B cell (primary cell): ENCODE measurements at regions not wholly inside any gene's neighbourhood (a gene's known extent, or its start where the extent isn't known, plus 50 kb on each side); places are given as distances from the start of the nearest gene placed in this dataset.

Experiments used
- ATAC-seq: fragments of 200-7000 bp; cut with Tn5 transposase; one replicate; pipeline ENCODE4 v1.10.0; 2021; ENCODE audit warnings: low read depth, mild to moderate bottlenecking, moderate number of reproducible peaks, moderate library complexity
- CTCF ChIA-PET: fragments of 350-600 bp; sonication (Branson Sonifier 250); formaldehyde crosslinking; loops from one replicate; lab custom pipeline; 2021; ENCODE audit warnings: antibody characterized with exemption, inconsistent platforms; lab: Charles Lee
- POLR2A ChIA-PET: fragments of 350-600 bp; sonication (Branson Sonifier 250); formaldehyde crosslinking; loops from one replicate; lab custom pipeline; 2021; ENCODE audit warnings: antibody characterized with exemption; lab: Charles Lee
- DNase-seq: peaks from one replicate; pipeline ENCODE4 v3.0.0; 2013
- H2AFZ ChIP-seq: 2 replicates; pipeline ENCODE4 v1.6.1; 2012; ENCODE audit warnings: mild to moderate bottlenecking, low read depth, low read length; ENCODE audit not compliant: insufficient read depth, poor library complexity, severe bottlenecking
- H3K27ac ChIP-seq, 2 donors: 1 replicate in 1 of 2; 2 replicates in 1 of 2; pipeline ENCODE4 v1.5.1; 2012 to 2013; ENCODE audit warnings: low read length in 2 of 2, mild to moderate bottlenecking in 2 of 2, moderate library complexity in 1 of 2
- H3K27me3 ChIP-seq, 4 experiments: fragments of 200-600 bp in 1 of 4; sonication (generic) in 1 of 4; replicated peaks in 1 of 4; 1 replicate in 2 of 4; 2 replicates in 2 of 4; pipeline versions ENCODE4 v1.6.1 to v1.7.0; 2013 to 2016; ENCODE audit warnings: low read length in 3 of 4, mild to moderate bottlenecking in 2 of 4, mixed read lengths in 1 of 4, moderate library complexity in 1 of 4; ENCODE audit not compliant: insufficient read depth in 4 of 4, control insufficient read depth in 3 of 4; ENCODE audit errors: control extremely low read depth in 1 of 4
- H3K36me3 ChIP-seq, 2 experiments: replicated peaks in 1 of 2; 1 replicate in 1 of 2; 2 replicates in 1 of 2; pipeline versions ENCODE4 v1.6.1 to v1.7.1; 2013; ENCODE audit warnings: low read length in 1 of 2; ENCODE audit not compliant: insufficient read depth in 2 of 2, control insufficient read depth in 1 of 2; ENCODE audit errors: control extremely low read depth in 1 of 2, extremely low read depth in 1 of 2
- H3K4me1 ChIP-seq, 2 donors: fragments of 200-600 bp in 1 of 2; sonication (generic) in 1 of 2; 1 replicate in 1 of 2; 2 replicates in 1 of 2; pipeline versions ENCODE4 v1.5.1 to v1.6.1; 2013 to 2017; ENCODE audit warnings: low read length in 2 of 2; ENCODE audit not compliant: control insufficient read depth in 2 of 2, insufficient read depth in 2 of 2
- H3K4me2 ChIP-seq: replicated peaks from 2 replicates; pipeline ENCODE3; 2012; ENCODE audit warnings: mild to moderate bottlenecking, low read depth, low read length; ENCODE audit not compliant: poor library complexity, severe bottlenecking
- H3K4me3 ChIP-seq, 5 experiments: fragments of 200-600 bp in 1 of 5; sonication (generic) in 1 of 5; 1 replicate in 3 of 5; 2 replicates in 2 of 5; pipeline versions ENCODE4 v1.5.1 to v1.7.0; 2011 to 2016; ENCODE audit warnings: low read length in 4 of 5, mild to moderate bottlenecking in 4 of 5, low read depth in 2 of 5, control low read depth in 1 of 5, moderate library complexity in 1 of 5; ENCODE audit not compliant: insufficient read depth in 1 of 5; ENCODE audit errors: control extremely low read depth in 1 of 5, extremely low read depth in 1 of 5
- H3K79me2 ChIP-seq: fragments of 200-600 bp; sonication (generic); one replicate; pipeline ENCODE4 v1.6.0; 2016; ENCODE audit warnings: low read length; ENCODE audit not compliant: control insufficient read depth, insufficient read depth
- H3K9ac ChIP-seq: fragments of 200-600 bp; sonication (generic); 2 replicates; pipeline ENCODE4 v1.6.1; 2017; ENCODE audit warnings: mild to moderate bottlenecking, low read length, moderate library complexity
- H3K9me3 ChIP-seq, 3 donors: one replicate each; pipeline versions ENCODE4 v1.6.1 to v1.7.1; 2013; ENCODE audit warnings: low read length in 2 of 3; ENCODE audit not compliant: control insufficient read depth in 2 of 3, insufficient read depth in 1 of 3; ENCODE audit errors: control extremely low read depth in 1 of 3
- H4K20me1 ChIP-seq: 2 replicates; pipeline ENCODE4 v1.6.0; 2012; ENCODE audit warnings: mild to moderate bottlenecking, low read length; ENCODE audit not compliant: insufficient read depth, control insufficient read depth, poor library complexity, severe bottlenecking
- H3K27ac Mint-ChIP-seq: one replicate; pipeline ENCODE4 v1.8.0; 2021; ENCODE audit warnings: mixed read lengths
- H3K27me3 Mint-ChIP-seq: one replicate; pipeline ENCODE4 v1.8.0; 2021; ENCODE audit warnings: mixed read lengths
- H3K4me1 Mint-ChIP-seq: one replicate; pipeline ENCODE4 v1.8.0; 2021; ENCODE audit warnings: mixed read lengths
- H3K4me3 Mint-ChIP-seq: one replicate; pipeline ENCODE4 v1.8.0; 2021; ENCODE audit warnings: mixed read lengths
- H3K9me3 Mint-ChIP-seq: one replicate; pipeline ENCODE4 v1.8.0; 2022; ENCODE audit warnings: mixed read lengths; ENCODE audit not compliant: insufficient read depth
- EZH2 ChIP-seq: IDR thresholded peaks from 2 replicates; pipeline ENCODE4 v1.6.1; 2012; ENCODE audit warnings: borderline replicate concordance, low read depth, mild to moderate bottlenecking, moderate library complexity, low read length; ENCODE audit not compliant: insufficient read depth, poor library complexity, severe bottlenecking
- WGBS: methylation state at CpG from one replicate; pipeline ENCODE4 v1.1.5; 2013; ENCODE audit warnings: missing lambda C conversion rate; ENCODE audit not compliant: insufficient coverage; 5-methylcytosine and 5-hydroxymethylcytosine counted together
- intact Hi-C: fragments of 100-400 bp; cut with micrococcal nuclease; formaldehyde crosslinking; loops from one replicate; pipeline ENCODE4 v1.10.0; 2022
- TF ChIP-seq, protein P1 (sequence below): fragments of 200-600 bp; IDR thresholded peaks from one replicate; pipeline ENCODE4 v1.8.0; 2022; ENCODE audit warnings: antibody characterized with exemption, mild to moderate bottlenecking

DNA sequence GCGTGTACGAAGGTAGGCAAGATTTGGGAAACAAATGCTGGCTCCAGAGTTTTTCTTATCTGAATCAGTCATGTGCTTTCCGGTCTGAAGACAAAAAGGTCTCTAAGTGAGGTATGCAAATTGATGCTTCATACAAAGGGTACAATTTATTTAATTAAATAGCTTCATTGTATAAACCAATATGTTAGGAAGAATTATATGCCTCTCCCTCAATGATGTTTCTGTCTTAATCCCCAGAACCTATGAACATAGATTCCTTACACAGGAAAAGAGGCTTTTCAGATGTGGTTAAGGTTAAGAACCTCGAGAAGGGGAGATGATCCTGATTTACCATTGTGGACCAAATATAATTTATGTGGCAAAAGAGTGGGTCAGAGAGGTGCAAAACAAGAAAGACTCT, 543.5 kb upstream of the PCDH10 start:
- Mint-ChIP-seq H3K27ac (no peak overlapping the region), H3K27me3 (no peaks in the 10 kb centered on the region), H3K4me1 (no peaks in the 10 kb centered on the region), H3K9me3 (no peaks in the 10 kb centered on the region), H3K4me3 (no peak overlapping the region)
- Histone ChIP-seq H3K27me3 (no peaks in the 10 kb centered on the region), H3K27ac (no peak overlapping the region), H3K4me3 (no peak overlapping the region), H3K79me2 (no peaks in the 10 kb centered on the region), H2AFZ (no peak overlapping the region), H4K20me1 (no peaks in the 10 kb centered on the region), H3K4me1 (no peaks in the 10 kb centered on the region), H3K36me3 (no peaks in the 10 kb centered on the region), H3K9me3 (no peaks in the 10 kb centered on the region), H3K9ac (no peak overlapping the region), H3K4me2 (no peak overlapping the region)
- POLR2A ChIA-PET: no interaction called here
- TF ChIP-seq, protein P1, sequence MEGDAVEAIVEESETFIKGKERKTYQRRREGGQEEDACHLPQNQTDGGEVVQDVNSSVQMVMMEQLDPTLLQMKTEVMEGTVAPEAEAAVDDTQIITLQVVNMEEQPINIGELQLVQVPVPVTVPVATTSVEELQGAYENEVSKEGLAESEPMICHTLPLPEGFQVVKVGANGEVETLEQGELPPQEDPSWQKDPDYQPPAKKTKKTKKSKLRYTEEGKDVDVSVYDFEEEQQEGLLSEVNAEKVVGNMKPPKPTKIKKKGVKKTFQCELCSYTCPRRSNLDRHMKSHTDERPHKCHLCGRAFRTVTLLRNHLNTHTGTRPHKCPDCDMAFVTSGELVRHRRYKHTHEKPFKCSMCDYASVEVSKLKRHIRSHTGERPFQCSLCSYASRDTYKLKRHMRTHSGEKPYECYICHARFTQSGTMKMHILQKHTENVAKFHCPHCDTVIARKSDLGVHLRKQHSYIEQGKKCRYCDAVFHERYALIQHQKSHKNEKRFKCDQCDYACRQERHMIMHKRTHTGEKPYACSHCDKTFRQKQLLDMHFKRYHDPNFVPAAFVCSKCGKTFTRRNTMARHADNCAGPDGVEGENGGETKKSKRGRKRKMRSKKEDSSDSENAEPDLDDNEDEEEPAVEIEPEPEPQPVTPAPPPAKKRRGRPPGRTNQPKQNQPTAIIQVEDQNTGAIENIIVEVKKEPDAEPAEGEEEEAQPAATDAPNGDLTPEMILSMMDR: no peak
- no peak for TF ChIP-seq EZH2
- intact Hi-C loops: no loop called here
- CTCF ChIA-PET: no interaction called here
- WGBS: no CpG with 5 or more reads among the region's 4 CpGs
- no peak for DNase-seq
- no peak for ATAC-seq

DNA sequence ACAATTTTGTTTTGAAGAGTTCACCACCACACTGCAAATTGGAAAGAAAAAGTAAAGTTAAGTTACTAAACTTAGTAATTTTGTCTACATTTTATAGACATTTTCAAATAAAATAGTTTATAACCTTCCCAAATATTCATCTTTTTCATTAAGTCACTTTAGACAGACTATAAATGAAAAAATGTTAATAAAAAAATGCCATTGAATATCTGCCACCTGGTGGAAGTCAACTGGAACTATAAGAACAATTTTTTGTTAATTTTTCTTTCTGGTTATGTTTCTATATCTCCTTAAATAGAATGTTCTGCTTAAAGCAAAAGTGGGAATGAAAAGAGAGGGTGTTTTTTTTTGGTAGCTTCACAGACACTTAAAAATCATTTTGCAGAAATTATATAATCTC, 534.4 kb upstream of the PCDH10 start:
- no peaks in the 10 kb centered on the region for H3K4me1 Mint-ChIP-seq
- Histone ChIP-seq H3K27me3 (no peaks in the 10 kb centered on the region), H3K9me3 (peaks cover 0 to 7% (median 0%) of the 10 kb centered on the region in 3 donors), H3K36me3 (no peaks in the 10 kb centered on the region), H3K4me3 (no peak overlapping the region), H2AFZ (no peak overlapping the region), H3K4me1 (no peaks in the 10 kb centered on the region), H3K9ac (no peak overlapping the region), H3K27ac (no peak overlapping the region), H3K79me2 (no peaks in the 10 kb centered on the region), H3K4me2 (no peak overlapping the region), H4K20me1 (no peaks in the 10 kb centered on the region)
- no peak overlapping the region for H3K4me3 Mint-ChIP-seq
- intact Hi-C loops: no loop called here
- no peak for TF ChIP-seq EZH2
- TF ChIP-seq, protein P1: no peak
- H3K27ac Mint-ChIP-seq: no peak overlapping the region
- CTCF ChIA-PET: no interaction called here
- POLR2A ChIA-PET: no interaction called here
- H3K27me3 Mint-ChIP-seq: no peaks in the 10 kb centered on the region
- ATAC-seq (no peak), DNase-seq (no peak)
- peaks cover 3% of the 10 kb centered on the region for H3K9me3 Mint-ChIP-seq
